ENCODE measurements at regions not wholly inside any gene's neighbourhood (a gene's known extent, or its start where the extent isn't known, plus 50 kb on each side); places are given as distances from the start of the nearest gene placed in this dataset.

GRCh38 chr5:173691931-173692330, 75.5 kb upstream of the BOD1 start:
- no peak for DNase-seq

- no peak for DNase-seq
Observed at GRCh38 chr5:173693670-173694069, 77.2 kb upstream of the BOD1 start.

- no peak for DNase-seq
Observed at GRCh38 chr5:173696216-173696615, 79.8 kb upstream of the BOD1 start.

- DNase-seq, result no peak
Observed at GRCh38 chr5:173697931-173698579, 81.6 kb upstream of the BOD1 start.

GRCh38 chr5:173699966-173700365, 83.5 kb upstream of the BOD1 start:
- no peak for DNase-seq

- DNase-seq, result no peak
Observed at GRCh38 chr5:173703466-173703865, 87.0 kb upstream of the BOD1 start.

- DNase-seq, result no peak
Observed at GRCh38 chr5:173704615-173705511, 88.4 kb upstream of the BOD1 start.

- DNase-seq, result no peak
Observed at GRCh38 chr5:173705512-173706044, 89.1 kb upstream of the BOD1 start.

GRCh38 chr5:173706700-173707099, 90.2 kb upstream of the BOD1 start:
- no peak for DNase-seq

GRCh38 chr5:173707392-173707791, 90.9 kb upstream of the BOD1 start:
- peak; percentile 33 for DNase-seq

GRCh38 chr5:173709145-173709544, 92.7 kb upstream of the BOD1 start:
- DNase-seq, result no peak

GRCh38 chr5:173709761-173710160, 93.3 kb upstream of the BOD1 start:
- DNase-seq, result no peak

- no peak for DNase-seq
Observed at GRCh38 chr5:173710528-173710927, 94.1 kb upstream of the BOD1 start.

- DNase-seq, result no peak
Observed at GRCh38 chr5:173711466-173711865, 95.0 kb upstream of the BOD1 start.

GRCh38 chr5:173712609-173713175, 96.2 kb upstream of the BOD1 start:
- DNase-seq, result no peak

GRCh38 chr5:173714551-173715428, 98.3 kb upstream of the BOD1 start:
- no peak for DNase-seq

- DNase-seq, result no peak
Observed at GRCh38 chr5:173715607-173716006, 99.2 kb upstream of the BOD1 start.

- DNase-seq, result no peak
Observed at GRCh38 chr5:173716058-173716682, 99.7 kb upstream of the BOD1 start.

GRCh38 chr5:173717959-173718358, 101.5 kb upstream of the BOD1 start:
- DNase-seq, result peak; percentile 13

GRCh38 chr5:173718469-173718868, 102.0 kb upstream of the BOD1 start:
- DNase-seq, result no peak

GRCh38 chr5:173719731-173720082, 103.3 kb upstream of the BOD1 start:
- DNase-seq, result peak; percentile 55

- peak; percentile 54 for DNase-seq
Observed at GRCh38 chr5:173720286-173720952, 104.0 kb upstream of the BOD1 start.
